Loucy (cell line): ENCODE measurements at regions not wholly inside any gene's neighbourhood (a gene's known extent, or its start where the extent isn't known, plus 50 kb on each side); places are given as distances from the start of the nearest gene placed in this dataset.

ENCODE experiments used
- H2AFZ ChIP-seq: fragments of 200-600 bp; sonication (generic); 2 replicates; pipeline ENCODE4 v1.6.0; 2016; ENCODE audit warnings: antibody characterized with exemption, mild to moderate bottlenecking, low read length, moderate library complexity
- H3F3A ChIP-seq: fragments of 200-600 bp; 2 replicates; pipeline ENCODE4 v1.6.0; 2016; ENCODE audit warnings: antibody characterized with exemption, low read depth, mild to moderate bottlenecking
- H3K27me3 ChIP-seq: fragments of 200-600 bp; sonication (generic); 2 replicates; pipeline ENCODE4 v1.6.1; 2014; ENCODE audit warnings: low read length, mild to moderate bottlenecking; ENCODE audit not compliant: insufficient read depth, poor library complexity, severe bottlenecking
- H3K36me3 ChIP-seq: fragments of 200-600 bp; sonication (generic); 2 replicates; pipeline ENCODE4 v1.6.1; 2016; ENCODE audit warnings: low read length; ENCODE audit not compliant: insufficient read depth
- H3K4me1 ChIP-seq: fragments of 200-600 bp; sonication (generic); 2 replicates; pipeline ENCODE4 v1.5.1; 2014; ENCODE audit warnings: low read length, mild to moderate bottlenecking; ENCODE audit not compliant: insufficient read depth, poor library complexity, severe bottlenecking
- H3K4me2 ChIP-seq: fragments of 200-600 bp; sonication (generic); 2 replicates; pipeline ENCODE4 v1.6.0; 2014; ENCODE audit warnings: antibody characterized with exemption, low read length, low read depth, mild to moderate bottlenecking; ENCODE audit not compliant: poor library complexity, severe bottlenecking
- H3K4me3 ChIP-seq: fragments of 200-600 bp; sonication (generic); 2 replicates; pipeline ENCODE4 v1.5.1; 2014; ENCODE audit warnings: low read length, mild to moderate bottlenecking, mixed read lengths; ENCODE audit not compliant: poor library complexity, severe bottlenecking
- H3K79me2 ChIP-seq: fragments of 200-600 bp; sonication (generic); 2 replicates; pipeline ENCODE4 v1.6.1; 2014; ENCODE audit warnings: low read length; ENCODE audit not compliant: insufficient read depth
- H3K9ac ChIP-seq: fragments of 200-600 bp; sonication (generic); 2 replicates; pipeline ENCODE4 v1.6.0; 2014; ENCODE audit warnings: mild to moderate bottlenecking, low read depth, low read length, moderate library complexity; ENCODE audit not compliant: poor library complexity, severe bottlenecking
- H3K9me2 ChIP-seq: fragments of 200-600 bp; sonication (generic); replicated peaks from 2 replicates; pipeline ENCODE4 v1.6.1; 2016; ENCODE audit warnings: low read depth, low read length, mixed read lengths
- H3K9me3 ChIP-seq: fragments of 200-600 bp; sonication (generic); 2 replicates; pipeline ENCODE4 v1.6.1; 2014; ENCODE audit warnings: mild to moderate bottlenecking, antibody characterized with exemption, low read length, low read depth; ENCODE audit not compliant: insufficient read depth
- H4K20me1 ChIP-seq: fragments of 200-600 bp; sonication (generic); 2 replicates; pipeline ENCODE4 v1.6.0; 2014; ENCODE audit warnings: antibody characterized with exemption, low read length, mild to moderate bottlenecking; ENCODE audit not compliant: insufficient read depth, poor library complexity, severe bottlenecking
- CTCF ChIP-seq: fragments of 200-600 bp; sonication (generic); conservative IDR thresholded peaks from 2 replicates; pipeline ENCODE4 v1.5.1; 2014; ENCODE audit warnings: mild to moderate bottlenecking, antibody characterized with exemption, low read length
- EZH2phosphoT487 ChIP-seq: fragments of 200-600 bp; IDR thresholded peaks from 2 replicates; pipeline ENCODE4 v1.6.1; 2018; ENCODE audit warnings: antibody characterized with exemption, mild to moderate bottlenecking, moderate library complexity, borderline replicate concordance

- no peak for TF ChIP-seq EZH2phosphoT487
- TF ChIP-seq CTCF, result no peak
- Histone ChIP-seq H3F3A (no peaks in the 10 kb centered on the region), H4K20me1 (no peaks in the 10 kb centered on the region), H3K4me1 (no peaks in the 10 kb centered on the region), H3K9me3 (peaks cover 1% of the 10 kb centered on the region; the same call in 1 of the 2 replicates), H3K4me3 (no peak overlapping the region), H2AFZ (no peak overlapping the region), H3K9me2 (no peaks in the 10 kb centered on the region), H3K79me2 (no peaks in the 10 kb centered on the region), H3K36me3 (no peaks in the 10 kb centered on the region), H3K27me3 (no peaks in the 10 kb centered on the region), H3K4me2 (no peak overlapping the region), H3K9ac (no peak overlapping the region)
Observed at GRCh38 chr1:100604372-100604771, 66.4 kb downstream of the GPR88 start.

GRCh38 chr1:100606438-100606837, 68.5 kb downstream of the GPR88 start:
- no peaks in the 10 kb centered on the region for H3K9me3 ChIP-seq
- TF ChIP-seq CTCF, result peak; percentile 65
- no peak for TF ChIP-seq EZH2phosphoT487

GRCh38 chr1:100607628-100608240, 69.8 kb downstream of the GPR88 start:
- H4K20me1 ChIP-seq, result no peaks in the 10 kb centered on the region
- H3K9me3 ChIP-seq, result no peaks in the 10 kb centered on the region
- H3K4me1 ChIP-seq, result no peaks in the 10 kb centered on the region
- peak overlapping the region; percentile 88 for H2AFZ ChIP-seq
- no peaks in the 10 kb centered on the region for H3K9me2 ChIP-seq
- H3K4me2 ChIP-seq, result no peak overlapping the region
- H3K79me2 ChIP-seq, result no peaks in the 10 kb centered on the region
- no peak overlapping the region for H3K4me3 ChIP-seq
- no peak overlapping the region for H3K9ac ChIP-seq
- H3F3A ChIP-seq, result no peaks in the 10 kb centered on the region
- no peaks in the 10 kb centered on the region for H3K27me3 ChIP-seq
- no peaks in the 10 kb centered on the region for H3K36me3 ChIP-seq
- TF ChIP-seq EZH2phosphoT487 (no peak), CTCF (no peak)

More at GRCh38 chr1:100606438-100606837, 68.5 kb downstream of the GPR88 start:
- Histone ChIP-seq H2AFZ (no peak overlapping the region), H3K4me1 (no peaks in the 10 kb centered on the region), H3K9me2 (no peaks in the 10 kb centered on the region), H3K79me2 (no peaks in the 10 kb centered on the region), H3K4me2 (no peak overlapping the region), H3F3A (no peaks in the 10 kb centered on the region), H3K27me3 (no peaks in the 10 kb centered on the region), H3K9ac (no peak overlapping the region), H3K36me3 (no peaks in the 10 kb centered on the region), H4K20me1 (no peaks in the 10 kb centered on the region), H3K4me3 (no peak overlapping the region)
